Spleen (tissue), 11 donors: ENCODE measurements at regions not wholly inside any gene's neighbourhood (a gene's known extent, or its start where the extent isn't known, plus 50 kb on each side); places are given as distances from the start of the nearest gene placed in this dataset.

Experiments
- DNase-seq: peaks from one replicate; pipeline ENCODE4 v3.0.0-alpha.2; 2020
- H3K27ac ChIP-seq, 8 donors: fragments of 200-600 bp; sonication (generic) in 7 of 8; 1 replicate in 4 of 8; 2 replicates in 4 of 8; pipeline versions ENCODE4 v1.5.0 to v1.8.0; 2016 to 2021; ENCODE audit warnings: inconsistent platforms in 4 of 8, mild to moderate bottlenecking in 4 of 8, moderate library complexity in 1 of 8
- H3K27me3 ChIP-seq, 7 donors: fragments of 200-600 bp; sonication (generic) in 6 of 7; replicated peaks in 1 of 7; 1 replicate in 4 of 7; 2 replicates in 3 of 7; pipeline versions ENCODE4 v1.5.0 to v1.8.0; 2016 to 2021; ENCODE audit warnings: inconsistent platforms in 3 of 7, mild to moderate bottlenecking in 1 of 7
- H3K36me3 ChIP-seq, 6 donors: fragments of 200-600 bp; sonication (generic) in 5 of 6; 1 replicate in 4 of 6; 2 replicates in 2 of 6; pipeline versions ENCODE4 v1.5.0 to v1.8.0; 2016 to 2021; ENCODE audit warnings: inconsistent platforms in 2 of 6
- H3K4me1 ChIP-seq, 6 donors: fragments of 200-600 bp; sonication (generic) in 5 of 6; 1 replicate in 3 of 6; 2 replicates in 3 of 6; pipeline versions ENCODE4 v1.5.0 to v1.8.0; 2016 to 2021; ENCODE audit warnings: inconsistent platforms in 3 of 6
- H3K4me3 ChIP-seq, 8 donors: fragments of 200-600 bp; sonication (generic) in 7 of 8; 1 replicate in 4 of 8; 2 replicates in 4 of 8; pipeline versions ENCODE4 v1.5.0 to v1.8.0; 2016 to 2021; ENCODE audit warnings: inconsistent platforms in 4 of 8, mild to moderate bottlenecking in 4 of 8, moderate library complexity in 2 of 8
- H3K9me3 ChIP-seq, 8 donors: fragments of 200-600 bp; sonication (generic) in 7 of 8; 1 replicate in 4 of 8; 2 replicates in 4 of 8; pipeline versions ENCODE4 v1.5.0 to v1.8.0; 2016 to 2021; ENCODE audit warnings: inconsistent platforms in 4 of 8
- POLR2A ChIP-seq, 3 donors: fragments of 450-650 bp; IDR thresholded peaks; one replicate each; pipeline ENCODE4 v1.5.1; 2017; ENCODE audit warnings: antibody characterized with exemption in 3 of 3, mild to moderate bottlenecking in 1 of 3
- POLR2AphosphoS5 ChIP-seq, 3 donors: sonication (generic); formaldehyde crosslinking; IDR thresholded peaks; one replicate each; pipeline ENCODE4 v1.5.1; 2017; ENCODE audit warnings: antibody characterized with exemption in 3 of 3
- WGBS, 5 donors: extraction: QIAGEN DNeasy Blood & Tissue Kit in 3 of 5; methylation state at CpG; one replicate each; pipeline versions ENCODE4 v1.1.5 to v1.1.7; 2013 to 2018; 5-methylcytosine and 5-hydroxymethylcytosine counted together
- intact Hi-C: fragments of 100-400 bp; cut with DNase I; formaldehyde crosslinking; loops from one replicate; pipeline ENCODE4 v1.15.0; 2023; ENCODE audit warnings: low total_unique reads
- TF ChIP-seq, protein P1 (sequence below), 11 experiments: fragments of 200-600 bp in 7 of 11; fragments of 450-650 bp in 4 of 11; sonication (generic) in 4 of 11; IDR thresholded peaks in 8 of 11; conservative IDR thresholded peaks in 3 of 11; 1 replicate in 7 of 11; 2 replicates in 4 of 11; pipeline versions ENCODE4 v1.4.0 to v1.8.0; 2016 to 2021; ENCODE audit warnings: antibody characterized with exemption in 11 of 11, inconsistent platforms in 4 of 11, mild to moderate bottlenecking in 1 of 11
- donor health status: healthy with polysubstance abuse.
- donor health status: DM: no; HTN: no; CAD: no; lungs with moderate emphysema.
- donor health status: DM: no; HTN: no; CAD: no.
- donor health status: Bipolar disorder and iron deficiency.
- donor health status: healthy.
- donor health status: DM: no; HTN: no; CAD: no.
- donor health status: DM: yes; HTN: yes; CAD: no.

DNA sequence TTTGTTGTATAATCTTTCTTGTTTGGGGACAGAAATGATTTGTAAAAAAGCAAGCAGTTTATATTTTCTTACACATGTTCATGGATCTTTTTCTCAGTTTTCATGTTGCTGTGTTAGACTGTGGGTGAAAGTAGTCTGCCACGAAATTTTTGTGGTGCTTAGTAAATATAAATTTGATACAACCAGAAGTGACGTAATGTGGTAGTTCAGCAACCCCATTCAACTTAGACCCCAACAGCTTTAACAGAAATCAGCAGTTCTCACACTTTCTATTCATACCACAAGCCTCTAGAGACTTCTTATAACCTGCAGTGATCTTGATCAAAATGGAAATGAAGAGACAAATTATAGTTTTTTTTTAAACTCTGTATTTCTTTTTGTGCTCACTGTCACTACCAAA is 120.2 kb upstream of the IGSF10 start:
- 42 to 55% (median 53%) methylated on average over 2 of the region's 2 CpGs for WGBS, 5 donors
- TF ChIP-seq POLR2A (IDR thresholded peaks at IDR 0.05): no peak
- TF ChIP-seq, protein P1, sequence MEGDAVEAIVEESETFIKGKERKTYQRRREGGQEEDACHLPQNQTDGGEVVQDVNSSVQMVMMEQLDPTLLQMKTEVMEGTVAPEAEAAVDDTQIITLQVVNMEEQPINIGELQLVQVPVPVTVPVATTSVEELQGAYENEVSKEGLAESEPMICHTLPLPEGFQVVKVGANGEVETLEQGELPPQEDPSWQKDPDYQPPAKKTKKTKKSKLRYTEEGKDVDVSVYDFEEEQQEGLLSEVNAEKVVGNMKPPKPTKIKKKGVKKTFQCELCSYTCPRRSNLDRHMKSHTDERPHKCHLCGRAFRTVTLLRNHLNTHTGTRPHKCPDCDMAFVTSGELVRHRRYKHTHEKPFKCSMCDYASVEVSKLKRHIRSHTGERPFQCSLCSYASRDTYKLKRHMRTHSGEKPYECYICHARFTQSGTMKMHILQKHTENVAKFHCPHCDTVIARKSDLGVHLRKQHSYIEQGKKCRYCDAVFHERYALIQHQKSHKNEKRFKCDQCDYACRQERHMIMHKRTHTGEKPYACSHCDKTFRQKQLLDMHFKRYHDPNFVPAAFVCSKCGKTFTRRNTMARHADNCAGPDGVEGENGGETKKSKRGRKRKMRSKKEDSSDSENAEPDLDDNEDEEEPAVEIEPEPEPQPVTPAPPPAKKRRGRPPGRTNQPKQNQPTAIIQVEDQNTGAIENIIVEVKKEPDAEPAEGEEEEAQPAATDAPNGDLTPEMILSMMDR (IDR thresholded peaks at IDR 0.05 in 8 of 11, conservative IDR thresholded peaks at IDR 0.05 in 3 of 11): no peak
- TF ChIP-seq POLR2AphosphoS5 (IDR thresholded peaks at IDR 0.05): no peak
- Histone ChIP-seq H3K9me3 (no peaks in the 10 kb centered on the region), H3K27me3 (no peaks in the 10 kb centered on the region), H3K36me3 (no peaks in the 10 kb centered on the region), H3K4me3 (no peak overlapping the region), H3K4me1 (no peaks in the 10 kb centered on the region), H3K27ac (no peak overlapping the region)
- DNase-seq: no peak
- intact Hi-C loops: no loop called here

DNA sequence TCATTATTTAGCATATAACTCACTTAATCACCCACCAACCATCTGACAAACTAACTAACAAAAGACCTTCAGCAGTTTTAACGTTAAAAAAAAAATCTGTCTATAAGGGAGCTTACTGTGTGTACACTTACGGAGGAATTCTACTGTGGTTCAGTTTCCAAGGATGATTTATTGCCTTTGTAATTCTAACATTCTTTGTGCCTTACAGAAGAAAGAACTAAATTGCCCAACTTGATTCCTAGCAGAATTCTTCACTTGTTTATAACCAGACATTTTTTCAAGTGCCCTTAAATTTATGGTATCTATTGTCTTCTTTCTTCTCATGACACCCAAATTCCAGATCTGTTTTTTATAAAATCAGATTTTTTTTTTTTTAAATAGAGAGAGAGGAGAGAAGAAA is 119.7 kb upstream of the IGSF10 start:
- no peak overlapping the region for H3K27ac ChIP-seq
- no peaks in the 10 kb centered on the region for H3K9me3 ChIP-seq
- 23 to 39% (median 35%) methylated on average over 2 of the region's 2 CpGs for WGBS, 5 donors
- no peak overlapping the region for H3K4me3 ChIP-seq
- no peak for DNase-seq
- intact Hi-C loops: no loop called here
- no peaks in the 10 kb centered on the region for H3K4me1 ChIP-seq
- no peaks in the 10 kb centered on the region for H3K36me3 ChIP-seq
- no peak for TF ChIP-seq POLR2AphosphoS5 (IDR thresholded peaks at IDR 0.05)
- TF ChIP-seq, protein P1 (IDR thresholded peaks at IDR 0.05 in 8 of 11, conservative IDR thresholded peaks at IDR 0.05 in 3 of 11): no peak
- no peak for TF ChIP-seq POLR2A (IDR thresholded peaks at IDR 0.05)
- peaks cover 0 to under 1% (median 0%) of the 10 kb centered on the region in 7 donors for H3K27me3 ChIP-seq

DNA sequence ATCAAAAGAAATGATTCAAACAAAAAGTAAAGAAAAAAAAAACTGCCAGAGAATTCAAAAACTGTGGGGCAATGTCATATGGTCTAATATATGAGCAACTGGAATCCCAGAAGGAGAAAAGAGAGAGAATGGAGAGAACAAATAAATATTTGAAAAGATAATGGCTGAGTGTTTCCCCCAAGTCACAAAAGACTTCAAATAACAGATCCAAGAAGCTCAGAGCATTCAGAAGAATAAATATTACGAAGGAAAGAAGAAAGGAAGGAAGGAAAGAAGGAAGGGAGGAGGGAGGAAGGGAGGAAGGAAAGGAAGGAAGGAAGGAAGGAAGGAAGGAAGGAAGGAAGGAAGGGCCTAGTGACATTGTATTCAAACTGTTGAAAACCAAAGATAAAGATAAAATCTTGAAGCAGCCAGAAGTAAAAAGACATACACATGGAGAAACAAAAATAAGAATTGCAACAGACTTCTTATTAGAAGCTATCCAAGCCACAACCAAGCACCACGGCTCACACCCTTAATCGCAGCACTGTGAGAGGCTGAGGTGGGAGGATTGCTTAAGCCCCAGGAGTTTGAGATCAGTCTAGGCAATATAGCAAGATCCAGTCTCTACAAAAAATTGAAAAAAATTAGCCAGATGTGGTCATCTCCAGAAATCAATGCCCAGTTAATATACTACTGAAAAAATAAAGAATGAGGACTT is 118.9 kb upstream of the IGSF10 start:
- Histone ChIP-seq H3K4me3 (no peak overlapping the region), H3K27ac (no peak overlapping the region), H3K36me3 (no peaks in the 10 kb centered on the region), H3K27me3 (peaks cover 0 to 8% (median 0%) of the 10 kb centered on the region in 7 donors), H3K4me1 (no peaks in the 10 kb centered on the region), H3K9me3 (no peaks in the 10 kb centered on the region)
- no peak for DNase-seq
- TF ChIP-seq POLR2AphosphoS5 (IDR thresholded peaks at IDR 0.05) (no peak), POLR2A (IDR thresholded peaks at IDR 0.05) (no peak)
- intact Hi-C loops: no loop called here
- 58 to 80% (median 70%) methylated on average over 3 of the region's 3 CpGs for WGBS, 5 donors

DNA sequence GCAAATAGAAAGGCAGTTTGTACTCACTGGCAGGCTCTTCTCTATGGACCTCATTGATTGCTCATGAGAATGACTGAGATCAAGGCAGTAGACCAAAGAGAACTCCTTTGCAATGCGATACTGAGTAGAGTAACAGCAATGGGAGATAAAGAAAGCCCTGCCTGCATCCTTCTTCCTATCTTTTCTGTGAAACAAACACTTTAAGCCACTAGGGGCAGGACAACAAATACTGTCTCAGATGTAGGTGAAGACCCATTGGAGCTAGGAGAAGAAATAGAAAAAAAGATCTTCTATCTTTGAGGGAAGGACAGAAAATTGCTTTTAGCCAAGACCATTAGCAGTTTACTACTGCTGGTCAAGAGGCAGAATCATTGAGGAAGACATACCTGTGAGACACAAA is 117.6 kb upstream of the IGSF10 start:
- TF ChIP-seq, protein P1 (IDR thresholded peaks at IDR 0.05 in 8 of 11, conservative IDR thresholded peaks at IDR 0.05 in 3 of 11): no peak
- TF ChIP-seq POLR2A (IDR thresholded peaks at IDR 0.05) (no peak), POLR2AphosphoS5 (IDR thresholded peaks at IDR 0.05) (no peak)
- no peak for DNase-seq
- H3K4me3 ChIP-seq: no peak overlapping the region
- intact Hi-C loops: no loop called here
- WGBS, 5 donors: 91 to 100% (median 93%) methylated on average over 1 of the region's 1 CpG
- H3K36me3 ChIP-seq: no peaks in the 10 kb centered on the region
- H3K27me3 ChIP-seq: peaks cover 0 to 8% (median 0%) of the 10 kb centered on the region in 7 donors
- H3K27ac ChIP-seq: no peak overlapping the region
- no peaks in the 10 kb centered on the region for H3K9me3 ChIP-seq
- no peaks in the 10 kb centered on the region for H3K4me1 ChIP-seq
